ENCODE measurements at regions not wholly inside any gene's neighbourhood (a gene's known extent, or its start where the extent isn't known, plus 50 kb on each side); places are given as distances from the start of the nearest gene placed in this dataset.

GRCh38 chrX:20973038-20973437, 401.2 kb upstream of the CNKSR2 start:
- FAIRE-seq (no peak), DNase-seq (no peak), ATAC-seq (no peak)
- Histone ChIP-seq H3K4me3 (no peak overlapping the region), H3K27ac (no peak overlapping the region), H3K4me1 (no peaks in the 10 kb centered on the region), H3K9me3 (no peaks in the 10 kb centered on the region), H3K27me3 (no peaks in the 10 kb centered on the region), H3K36me3 (no peaks in the 10 kb centered on the region)
- WGBS, 2 donors: 25 to 54% methylated on average over 4 of the region's 4 CpGs
- intact Hi-C loops (cut with DNase I): no loop called here
- no peak for TF ChIP-seq CTCF (IDR thresholded peaks at IDR 0.05)

- Histone ChIP-seq H3K36me3 (no peaks in the 10 kb centered on the region), H3K9me3 (no peaks in the 10 kb centered on the region), H3K27me3 (no peaks in the 10 kb centered on the region), H3K4me1 (no peaks in the 10 kb centered on the region), H3K4me3 (no peak overlapping the region), H3K27ac (no peak overlapping the region)
- peak; percentile 23 for FAIRE-seq
- WGBS, 2 donors: 61 to 70% methylated on average over 4 of the region's 4 CpGs
- no peak for DNase-seq
- no peak for ATAC-seq
- TF ChIP-seq CTCF (IDR thresholded peaks at IDR 0.05): no peak
- intact Hi-C loops (cut with DNase I): no loop called here
These were observed 403.0 kb upstream of the CNKSR2 start for GRCh38 chrX:20971250-20971649.

- ATAC-seq: no peak
- intact Hi-C loops (cut with DNase I): no loop called here
These were observed 404.7 kb upstream of the CNKSR2 start for GRCh38 chrX:20969565-20969964.

GRCh38 chrX:20968996-20969395, 405.2 kb upstream of the CNKSR2 start:
- ATAC-seq (no peak), DNase-seq (no peak), FAIRE-seq (no peak)
- TF ChIP-seq CTCF (IDR thresholded peaks at IDR 0.05): no peak
- Histone ChIP-seq H3K36me3 (no peaks in the 10 kb centered on the region), H3K4me3 (no peak overlapping the region), H3K4me1 (no peaks in the 10 kb centered on the region), H3K27me3 (peaks cover 0 to 2% (median 0%) of the 10 kb centered on the region in 4 donors), H3K27ac (no peak overlapping the region), H3K9me3 (no peaks in the 10 kb centered on the region)
- WGBS, 2 donors: 68 to 76% methylated on average over 2 of the region's 2 CpGs
- intact Hi-C loops (cut with DNase I): no loop called here

More at GRCh38 chrX:20969565-20969964, 404.7 kb upstream of the CNKSR2 start:
- Histone ChIP-seq H3K9me3 (no peaks in the 10 kb centered on the region), H3K27me3 (no peaks in the 10 kb centered on the region), H3K27ac (no peak overlapping the region), H3K36me3 (no peaks in the 10 kb centered on the region), H3K4me3 (no peak overlapping the region), H3K4me1 (no peaks in the 10 kb centered on the region)
- no peak for DNase-seq
- WGBS, 2 donors: 25 to 26% methylated on average over 1 of the region's 1 CpG
- no peak for TF ChIP-seq CTCF (IDR thresholded peaks at IDR 0.05)
- peak; percentile 23 for FAIRE-seq

DNA sequence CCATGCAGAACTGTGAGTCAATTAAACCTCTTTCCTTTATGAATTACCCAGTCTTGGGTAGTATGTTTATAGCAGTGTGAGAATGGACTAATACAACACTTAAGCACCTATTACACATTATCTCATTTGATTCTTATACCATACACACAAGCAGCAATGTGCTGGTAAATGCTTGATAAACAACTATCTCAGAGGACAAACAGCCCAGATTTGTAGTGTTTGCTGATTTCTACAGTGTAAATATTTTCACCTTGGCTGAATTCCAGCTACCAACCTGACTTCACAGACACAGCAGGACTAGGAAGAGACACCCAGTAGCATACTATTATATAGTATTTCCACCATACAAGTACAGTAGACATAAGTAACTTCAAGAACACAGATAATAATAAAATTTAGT, 406.5 kb upstream of the CNKSR2 start:
- H3K27ac ChIP-seq: no peak overlapping the region
- no peaks in the 10 kb centered on the region for H3K9me3 ChIP-seq
- no peak overlapping the region for H3K4me3 ChIP-seq
- intact Hi-C loops (cut with DNase I): no loop called here
- H3K27me3 ChIP-seq: peaks cover 0 to 3% (median 0%) of the 10 kb centered on the region in 4 donors
- no peak for TF ChIP-seq CTCF (IDR thresholded peaks at IDR 0.05)
- DNase-seq: no peak
- H3K4me1 ChIP-seq: no peaks in the 10 kb centered on the region
- no peak for FAIRE-seq
- H3K36me3 ChIP-seq: no peaks in the 10 kb centered on the region
- ATAC-seq: no peak
